IMR-90 (cell line): ENCODE measurements at regions not wholly inside any gene's neighbourhood (a gene's known extent, or its start where the extent isn't known, plus 50 kb on each side); places are given as distances from the start of the nearest gene placed in this dataset.

ENCODE experiments used
- ATAC-seq: fragments of 200-7000 bp; cut with Tn5 transposase; 2 replicates; pipeline ENCODE4 v1.9.1; 2020; ENCODE audit warnings: low read depth, mild to moderate bottlenecking, moderate library complexity
- BruUV-seq: library from RNA; stranded (reverse); fragments of 400-500 nt; replicated peaks from 2 replicates; lab custom pipeline; 2021; lab: Mats Ljungman, UMichigan
- CTCF ChIA-PET: fragments of 300-600 bp; formaldehyde crosslinking; extraction: SDS; loops from one replicate; lab custom pipeline; 2021; ENCODE audit warnings: antibody characterized with exemption; lab: Yijun Ruan, JAX
- POLR2A ChIA-PET: fragments of 300-600 bp; sonication (Branson Sonifier 250); formaldehyde crosslinking; loops from one replicate; lab custom pipeline; 2022; ENCODE audit warnings: antibody characterized with exemption; ENCODE audit not compliant: unreplicated experiment; lab: Charles Lee
- DNase-seq: peaks from one replicate; pipeline ENCODE4 v3.0.0; 2013
- H2AFZ ChIP-seq: replicated peaks from 2 replicates; pipeline ENCODE3; 2013; ENCODE audit warnings: low read length, mild to moderate bottlenecking; ENCODE audit not compliant: poor library complexity
- H2AK5ac ChIP-seq: 2 replicates; pipeline ENCODE4 v1.6.1; 2013; ENCODE audit warnings: low read depth, low read length, inconsistent platforms
- H2AK9ac ChIP-seq: replicated peaks from 2 replicates; pipeline ENCODE3; 2013; ENCODE audit warnings: mild to moderate bottlenecking, low read depth, low read length, moderate library complexity; ENCODE audit not compliant: poor library complexity
- H2BK120ac ChIP-seq: 2 replicates; pipeline ENCODE4 v1.6.1; 2013; ENCODE audit warnings: low read depth, low read length, inconsistent platforms
- H2BK15ac ChIP-seq: 3 replicates; pipeline ENCODE4 v1.6.1; 2013; ENCODE audit warnings: low read depth, low read length, inconsistent platforms
- H2BK20ac ChIP-seq: 2 replicates; pipeline ENCODE4 v1.6.1; 2013; ENCODE audit warnings: low read depth, mild to moderate bottlenecking, inconsistent platforms, low read length, moderate library complexity
- H2BK5ac ChIP-seq: 2 replicates; pipeline ENCODE4 v1.6.1; 2013; ENCODE audit warnings: mild to moderate bottlenecking, low read depth, low read length, inconsistent platforms; ENCODE audit not compliant: poor library complexity, severe bottlenecking
- H3K14ac ChIP-seq: replicated peaks from 2 replicates; pipeline ENCODE4 v1.6.1; 2013; ENCODE audit warnings: low read depth, low read length, inconsistent platforms
- H3K18ac ChIP-seq: 2 replicates; pipeline ENCODE4 v1.6.1; 2013; ENCODE audit warnings: low read depth, low read length, control low read depth
- H3K23ac ChIP-seq: 2 replicates; pipeline ENCODE4 v1.6.1; 2013; ENCODE audit warnings: low read depth, low read length, inconsistent platforms
- H3K27ac ChIP-seq: 2 replicates; pipeline ENCODE4 v1.5.1; 2013; ENCODE audit warnings: mild to moderate bottlenecking, control low read depth, low read length; ENCODE audit not compliant: insufficient read depth
- H3K27me3 ChIP-seq: 2 replicates; pipeline ENCODE4 v1.6.1; 2013; ENCODE audit warnings: low read length; ENCODE audit not compliant: control insufficient read depth, insufficient read depth
- H3K36me3 ChIP-seq: 2 replicates; pipeline ENCODE4 v1.6.1; 2013; ENCODE audit warnings: low read length, mixed read lengths; ENCODE audit not compliant: control insufficient read depth, insufficient read depth
- H3K4ac ChIP-seq: 2 replicates; pipeline ENCODE4 v1.6.1; 2013; ENCODE audit warnings: low read depth, low read length, inconsistent platforms
- H3K4me1 ChIP-seq: 2 replicates; pipeline ENCODE4 v1.6.1; 2013; ENCODE audit warnings: low read length, mixed read lengths; ENCODE audit not compliant: control insufficient read depth, insufficient read depth
- H3K4me2 ChIP-seq: 2 replicates; pipeline ENCODE4 v1.6.1; 2013; ENCODE audit warnings: low read depth, mild to moderate bottlenecking, control low read depth, low read length, moderate library complexity
- H3K4me3 ChIP-seq: 2 replicates; pipeline ENCODE4 v1.5.1; 2013; ENCODE audit warnings: low read depth, mild to moderate bottlenecking, control low read depth, low read length, moderate library complexity; ENCODE audit not compliant: insufficient read depth
- H3K56ac ChIP-seq: 2 replicates; pipeline ENCODE4 v1.6.1; 2013; ENCODE audit warnings: low read length, inconsistent platforms; ENCODE audit not compliant: insufficient read depth; ENCODE audit errors: extremely low read depth
- H3K79me1 ChIP-seq, 2 experiments: 2 replicates each; pipeline ENCODE4 v1.6.1; 2013; ENCODE audit warnings: low read length in 2 of 2, inconsistent platforms in 1 of 2, low read depth in 1 of 2
- H3K9ac ChIP-seq: 2 replicates; pipeline ENCODE4 v1.6.1; 2013; ENCODE audit warnings: low read depth, low read length, control low read depth
- H3K9me1 ChIP-seq: 2 replicates; pipeline ENCODE4 v1.6.1; 2013; ENCODE audit warnings: low read length, inconsistent platforms; ENCODE audit not compliant: insufficient read depth
- H3K9me3 ChIP-seq: 2 replicates; pipeline ENCODE4 v1.6.1; 2013; ENCODE audit warnings: low read length; ENCODE audit not compliant: control insufficient read depth, insufficient read depth
- H4K20me1 ChIP-seq: 2 replicates; pipeline ENCODE4 v1.6.1; 2013; ENCODE audit warnings: low read length, inconsistent platforms; ENCODE audit not compliant: insufficient read depth
- H4K5ac ChIP-seq: 2 replicates; pipeline ENCODE4 v1.6.1; 2013; ENCODE audit warnings: mild to moderate bottlenecking, low read depth, low read length, control low read depth
- H4K8ac ChIP-seq, 2 experiments: 2 replicates each; pipeline ENCODE4 v1.6.1; 2013; ENCODE audit warnings: low read depth in 2 of 2, low read length in 2 of 2, control low read depth in 1 of 2, inconsistent platforms in 1 of 2
- H4K91ac ChIP-seq: 2 replicates; pipeline ENCODE4 v1.6.1; 2013; ENCODE audit warnings: low read depth, low read length, inconsistent platforms; ENCODE audit not compliant: insufficient read depth
- CHD1 ChIP-seq: IDR thresholded peaks from 2 replicates; pipeline ENCODE4 v1.6.1; 2012; ENCODE audit warnings: low read depth, low read length, improper control_type of control experiment
- ELK1 ChIP-seq: fragments of 150-350 bp; IDR thresholded peaks from 2 replicates; pipeline ENCODE4 v1.6.1; 2016; ENCODE audit warnings: low read depth, mild to moderate bottlenecking, low read length, moderate library complexity, borderline replicate concordance
- FOS ChIP-seq: fragments of 150-350 bp; IDR thresholded peaks from 2 replicates; pipeline ENCODE4 v1.6.1; 2016; ENCODE audit warnings: low read depth, low read length
- MAFK ChIP-seq: IDR thresholded peaks from 2 replicates; pipeline ENCODE4 v1.6.1; 2012; ENCODE audit warnings: low read depth, low read length, improper control_type of control experiment
- MAZ ChIP-seq: IDR thresholded peaks from 2 replicates; pipeline ENCODE4 v1.6.1; 2012; ENCODE audit warnings: low read depth, mild to moderate bottlenecking, low read length, improper control_type of control experiment, moderate library complexity, borderline replicate concordance
- MXI1 ChIP-seq: IDR thresholded peaks from 2 replicates; pipeline ENCODE4 v1.6.1; 2012; ENCODE audit warnings: low read depth, mild to moderate bottlenecking, low read length, moderate library complexity, borderline replicate concordance
- NFE2L2 ChIP-seq: fragments of 150-350 bp; IDR thresholded peaks from 2 replicates; pipeline ENCODE4 v1.6.1; 2016; ENCODE audit warnings: low read depth, mild to moderate bottlenecking, low read length
- RAD21 ChIP-seq: IDR thresholded peaks from 2 replicates; pipeline ENCODE4 v1.6.1; 2012; ENCODE audit warnings: low read length, improper control_type of control experiment
- RCOR1 ChIP-seq: IDR thresholded peaks from 2 replicates; pipeline ENCODE4 v1.6.1; 2012; ENCODE audit warnings: mild to moderate bottlenecking, low read length, improper control_type of control experiment; ENCODE audit not compliant: insufficient replicate concordance
- RFX5 ChIP-seq: IDR thresholded peaks from 2 replicates; pipeline ENCODE4 v1.8.0; 2012; ENCODE audit warnings: low read depth, mild to moderate bottlenecking, low read length, moderate library complexity
- SMC3 ChIP-seq: fragments of 150-350 bp; IDR thresholded peaks from 2 replicates; pipeline ENCODE4 v1.6.1; 2016; ENCODE audit warnings: low read depth, mild to moderate bottlenecking, antibody characterized with exemption, low read length, moderate library complexity
- WGBS, 2 experiments: methylation state at CpG; one replicate each; pipeline versions ENCODE4 v1.1.5 to v1.1.7; 2013; ENCODE audit warnings: missing lambda C conversion rate in 2 of 2; ENCODE audit not compliant: insufficient read length in 1 of 2; ENCODE audit errors: extremely low coverage in 2 of 2; 5-methylcytosine and 5-hydroxymethylcytosine counted together
- dilution Hi-C: fragments of 300-500 bp; cut with HindIII; formaldehyde crosslinking; loops from one replicate; pipeline ENCODE4 v1.14.3; 2018; ENCODE audit warnings: low sequenced_read_pairs; ENCODE audit not compliant: unreplicated experiment
- in situ Hi-C: fragments of 300-500 bp; cut with MboI; formaldehyde crosslinking; loops from 3 replicates; pipeline ENCODE4 v1.14.3; 2019; ENCODE audit warnings: low sequenced_read_pairs, inconsistent platforms, mixed read lengths
- intact Hi-C: fragments of 100-400 bp; cut with micrococcal nuclease; formaldehyde crosslinking; loops from 2 replicates; pipeline ENCODE4 v1.10.0; 2022

- H2BK15ac ChIP-seq = no peak overlapping the region
- no peak overlapping the region for H3K18ac ChIP-seq
- no peak overlapping the region for H3K4me2 ChIP-seq
- no peaks in the 10 kb centered on the region for H3K9me1 ChIP-seq
- H3K4me1 ChIP-seq = no peaks in the 10 kb centered on the region
- ATAC-seq = no peak
- H2AK5ac ChIP-seq = no peak overlapping the region
- no peaks in the 10 kb centered on the region for H3K79me1 ChIP-seq
- H2AK9ac ChIP-seq = no peak overlapping the region
- no peak overlapping the region for H3K4ac ChIP-seq
- BruUV-seq = no TSS peak
- H3K4me3 ChIP-seq = no peak overlapping the region
- H3K23ac ChIP-seq = no peak overlapping the region
- H3K14ac ChIP-seq = no peak overlapping the region
- H4K91ac ChIP-seq = no peak overlapping the region
- H3K27ac ChIP-seq = no peak overlapping the region
- in situ Hi-C loops (no loop called here), dilution Hi-C loops (no loop called here), intact Hi-C loops (no loop called here)
- no peaks in the 10 kb centered on the region for H3K36me3 ChIP-seq
- H4K5ac ChIP-seq = no peak overlapping the region
- no peaks in the 10 kb centered on the region for H4K20me1 ChIP-seq
- no peaks in the 10 kb centered on the region for H3K27me3 ChIP-seq
- no peak overlapping the region for H3K9ac ChIP-seq
- POLR2A ChIA-PET = no interaction called here
- H2BK20ac ChIP-seq = no peak overlapping the region
- WGBS, 2 experiments = 63% methylated on average over 15 of the region's 18 CpGs; no CpG with 5 or more reads in 1 of the 2 experiments
- H3K9me3 ChIP-seq = peaks cover 55% of the 10 kb centered on the region
- H2BK5ac ChIP-seq = no peak overlapping the region
- H2AFZ ChIP-seq = no peak overlapping the region
- no peak for DNase-seq
- H3K56ac ChIP-seq = no peak overlapping the region
- H4K8ac ChIP-seq = no peak overlapping the region
- TF ChIP-seq RCOR1 (no peak), FOS (no peak), RAD21 (no peak), RFX5 (no peak), MAFK (no peak), MXI1 (no peak), MAZ (no peak), SMC3 (no peak), ELK1 (no peak), NFE2L2 (no peak), CHD1 (no peak)
- no peak overlapping the region for H2BK120ac ChIP-seq
- CTCF ChIA-PET = no interaction called here
Observed at GRCh38 chr18:78922856-78923255, 56.8 kb upstream of the SALL3 start.
